ENCODE measurements at regions not wholly inside any gene's neighbourhood (a gene's known extent, or its start where the extent isn't known, plus 50 kb on each side); places are given as distances from the start of the nearest gene placed in this dataset.
A peak's percentile ranks its signal among the peaks of the same experiment; 100 is the strongest.

DNA sequence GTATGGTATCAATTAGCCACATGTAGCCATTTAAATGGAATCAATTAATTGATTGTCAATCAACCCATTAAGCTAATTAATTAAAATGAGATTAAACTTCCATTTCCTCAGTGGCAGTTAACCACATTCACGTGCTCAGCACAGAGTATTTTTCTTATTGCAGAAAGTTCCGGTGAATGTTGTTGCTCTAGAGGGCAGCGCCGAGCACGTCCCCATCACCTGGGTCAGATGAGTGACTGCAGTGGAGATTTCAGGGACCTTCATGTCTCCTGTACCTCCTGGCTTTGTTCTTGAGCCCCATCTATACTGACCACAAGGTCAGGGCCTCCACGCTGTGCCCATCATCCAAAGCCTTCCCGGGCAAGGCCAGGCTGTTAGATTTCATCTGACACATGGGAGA lies 168.8 kb upstream of the MKI67 start:
- TF ChIP-seq, protein P1, sequence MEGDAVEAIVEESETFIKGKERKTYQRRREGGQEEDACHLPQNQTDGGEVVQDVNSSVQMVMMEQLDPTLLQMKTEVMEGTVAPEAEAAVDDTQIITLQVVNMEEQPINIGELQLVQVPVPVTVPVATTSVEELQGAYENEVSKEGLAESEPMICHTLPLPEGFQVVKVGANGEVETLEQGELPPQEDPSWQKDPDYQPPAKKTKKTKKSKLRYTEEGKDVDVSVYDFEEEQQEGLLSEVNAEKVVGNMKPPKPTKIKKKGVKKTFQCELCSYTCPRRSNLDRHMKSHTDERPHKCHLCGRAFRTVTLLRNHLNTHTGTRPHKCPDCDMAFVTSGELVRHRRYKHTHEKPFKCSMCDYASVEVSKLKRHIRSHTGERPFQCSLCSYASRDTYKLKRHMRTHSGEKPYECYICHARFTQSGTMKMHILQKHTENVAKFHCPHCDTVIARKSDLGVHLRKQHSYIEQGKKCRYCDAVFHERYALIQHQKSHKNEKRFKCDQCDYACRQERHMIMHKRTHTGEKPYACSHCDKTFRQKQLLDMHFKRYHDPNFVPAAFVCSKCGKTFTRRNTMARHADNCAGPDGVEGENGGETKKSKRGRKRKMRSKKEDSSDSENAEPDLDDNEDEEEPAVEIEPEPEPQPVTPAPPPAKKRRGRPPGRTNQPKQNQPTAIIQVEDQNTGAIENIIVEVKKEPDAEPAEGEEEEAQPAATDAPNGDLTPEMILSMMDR (IDR thresholded peaks at IDR 0.05) = peak in 1 of 4 donors; percentile 13
- no peak for TF ChIP-seq POLR2A (IDR thresholded peaks at IDR 0.05)
